ENCODE measurements at regions not wholly inside any gene's neighbourhood (a gene's known extent, or its start where the extent isn't known, plus 50 kb on each side); places are given as distances from the start of the nearest gene placed in this dataset.

GRCh38 chr10:31146491-31147209 lies 115.0 kb upstream of the ZNF438 start:
- DNase-seq, result no peak

GRCh38 chr10:31147210-31147608 lies 115.5 kb upstream of the ZNF438 start:
- DNase-seq, result no peak

- no peak for DNase-seq
Measured at GRCh38 chr10:31148951-31149350, 117.3 kb upstream of the ZNF438 start.

- no peak for DNase-seq
Measured at GRCh38 chr10:31149835-31150512, 118.3 kb upstream of the ZNF438 start.

GRCh38 chr10:31151301-31151700 lies 119.6 kb upstream of the ZNF438 start:
- no peak for DNase-seq

GRCh38 chr10:31152421-31153135 lies 120.9 kb upstream of the ZNF438 start:
- DNase-seq, result no peak

- no peak for DNase-seq
Measured at GRCh38 chr10:31153161-31153560, 121.5 kb upstream of the ZNF438 start.

- no peak for DNase-seq
Measured at GRCh38 chr10:31153692-31154091, 122.0 kb upstream of the ZNF438 start.

- DNase-seq, result no peak
Measured at GRCh38 chr10:31154996-31155395, 123.3 kb upstream of the ZNF438 start.

GRCh38 chr10:31157123-31158010 lies 125.7 kb upstream of the ZNF438 start:
- no peak for DNase-seq

- DNase-seq, result no peak
Measured at GRCh38 chr10:31158011-31158658, 126.5 kb upstream of the ZNF438 start.

GRCh38 chr10:31166606-31167005 lies 134.9 kb upstream of the ZNF438 start:
- no peak for DNase-seq

- DNase-seq, result no peak
Measured at GRCh38 chr10:31170636-31171035, 139.0 kb upstream of the ZNF438 start.

GRCh38 chr10:31171402-31172083 lies 139.9 kb upstream of the ZNF438 start:
- DNase-seq, result no peak

GRCh38 chr10:31172925-31173324 lies 141.3 kb upstream of the ZNF438 start:
- no peak for DNase-seq

- no peak for DNase-seq
Measured at GRCh38 chr10:31173752-31174151, 142.1 kb upstream of the ZNF438 start.

GRCh38 chr10:31179091-31179680 lies 139.8 kb upstream of the ZEB1 start:
- no peak for DNase-seq

GRCh38 chr10:31186225-31187000 lies 132.6 kb upstream of the ZEB1 start:
- DNase-seq, result no peak

GRCh38 chr10:31187182-31187581 lies 131.8 kb upstream of the ZEB1 start:
- no peak for DNase-seq

- DNase-seq, result no peak
Measured at GRCh38 chr10:31187607-31188210, 131.3 kb upstream of the ZEB1 start.
